Fibroblast of lung (primary cell): ENCODE measurements at regions not wholly inside any gene's neighbourhood (a gene's known extent, or its start where the extent isn't known, plus 50 kb on each side); places are given as distances from the start of the nearest gene placed in this dataset.

Experiments used
- DNase-seq, 2 donors: peaks; one replicate each; pipeline versions ENCODE4 v3.0.0 to v3.0.0-alpha.2; 2010; ENCODE audit warnings: low read depth in 2 of 2
- H2AFZ ChIP-seq: 2 replicates; pipeline ENCODE4 v1.5.1; 2012; ENCODE audit warnings: low read length, control low read depth, inconsistent platforms
- H3K27ac ChIP-seq: 2 replicates; pipeline ENCODE4 v1.5.1; 2011; ENCODE audit warnings: low read length, control low read depth; ENCODE audit not compliant: insufficient read depth
- H3K27me3 ChIP-seq: 2 replicates; pipeline ENCODE4 v1.5.1; 2011; ENCODE audit warnings: mild to moderate bottlenecking, low read length; ENCODE audit not compliant: control insufficient read depth, insufficient read depth
- H3K36me3 ChIP-seq: 2 replicates; pipeline ENCODE4 v1.5.1; 2011; ENCODE audit warnings: low read length; ENCODE audit not compliant: control insufficient read depth, insufficient read depth
- H3K4me1 ChIP-seq: 2 replicates; pipeline ENCODE4 v1.5.1; 2011; ENCODE audit warnings: low read length; ENCODE audit not compliant: control insufficient read depth, insufficient read depth; ENCODE audit errors: extremely low read depth
- H3K4me2 ChIP-seq: 2 replicates; pipeline ENCODE4 v1.5.1; 2011; ENCODE audit warnings: low read length, control low read depth; ENCODE audit not compliant: insufficient read depth; ENCODE audit errors: extremely low read depth
- H3K4me3 ChIP-seq, 4 experiments: fragments of 200-600 bp in 1 of 4; sonication (generic) in 1 of 4; replicated peaks in 1 of 4; 2 replicates each; pipeline ENCODE4 v1.5.1; 2011 to 2016; ENCODE audit warnings: low read length in 4 of 4, low read depth in 3 of 4, mild to moderate bottlenecking in 3 of 4, control low read depth in 2 of 4, inconsistent platforms in 1 of 4, mixed read lengths in 1 of 4; ENCODE audit not compliant: insufficient read depth in 1 of 4; ENCODE audit errors: control extremely low read depth in 1 of 4
- H3K79me2 ChIP-seq: 2 replicates; pipeline ENCODE4 v1.5.1; 2012; ENCODE audit warnings: mild to moderate bottlenecking, low read length, inconsistent platforms; ENCODE audit not compliant: control insufficient read depth, insufficient read depth
- H3K9ac ChIP-seq: 2 replicates; pipeline ENCODE4 v1.5.1; 2011; ENCODE audit warnings: mild to moderate bottlenecking, low read length, control low read depth; ENCODE audit not compliant: insufficient read depth
- H3K9me3 ChIP-seq: 2 replicates; pipeline ENCODE4 v1.5.1; 2012; ENCODE audit warnings: low read depth, low read length; ENCODE audit not compliant: control insufficient read depth, insufficient read depth
- H4K20me1 ChIP-seq: 2 replicates; pipeline ENCODE4 v1.5.1; 2011; ENCODE audit warnings: low read length; ENCODE audit not compliant: control insufficient read depth, insufficient read depth; ENCODE audit errors: extremely low read depth
- EZH2 ChIP-seq: IDR thresholded peaks from 2 replicates; pipeline ENCODE4 v1.5.1; 2012; ENCODE audit warnings: low read length, control low read depth, mild to moderate bottlenecking; ENCODE audit errors: missing control alignments
- TF ChIP-seq, protein P1 (sequence below), 2 donors: IDR thresholded peaks in 1 of 2; conservative IDR thresholded peaks in 1 of 2; 1 replicate in 1 of 2; 2 replicates in 1 of 2; pipeline ENCODE4 v1.5.1; 2011 to 2012; ENCODE audit warnings: low read length in 2 of 2, control low read depth in 1 of 2, inconsistent platforms in 1 of 2, low read depth in 1 of 2, mild to moderate bottlenecking in 1 of 2

DNA sequence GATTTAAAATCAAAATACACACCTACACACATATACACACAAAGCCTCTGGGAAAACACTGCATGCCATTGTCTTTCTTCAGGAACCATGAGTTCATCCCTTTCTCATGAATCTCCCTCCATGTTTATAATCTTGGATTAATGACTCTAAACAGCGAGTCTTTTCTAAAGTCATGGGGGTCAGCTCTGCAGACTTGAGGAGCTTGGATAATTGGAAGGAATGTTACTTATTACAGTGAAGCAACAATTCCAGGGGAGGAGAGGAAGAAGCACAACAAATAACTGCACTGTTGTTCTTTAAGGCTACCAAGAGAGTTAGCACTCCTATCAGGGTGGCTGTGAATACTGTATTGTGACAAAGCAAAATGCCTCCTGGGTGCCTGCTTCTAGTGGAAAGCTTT lies 444.7 kb downstream of the ANXA1 start:
- Histone ChIP-seq H3K9ac (no peak overlapping the region), H3K36me3 (no peaks in the 10 kb centered on the region), H3K4me2 (no peak overlapping the region), H2AFZ (no peak overlapping the region), H3K4me3 (no peak overlapping the region), H3K9me3 (no peaks in the 10 kb centered on the region), H4K20me1 (no peaks in the 10 kb centered on the region), H3K27ac (no peak overlapping the region), H3K79me2 (no peaks in the 10 kb centered on the region), H3K27me3 (no peaks in the 10 kb centered on the region), H3K4me1 (no peaks in the 10 kb centered on the region)
- DNase-seq: no peak
- TF ChIP-seq EZH2: no peak
- TF ChIP-seq, protein P1, sequence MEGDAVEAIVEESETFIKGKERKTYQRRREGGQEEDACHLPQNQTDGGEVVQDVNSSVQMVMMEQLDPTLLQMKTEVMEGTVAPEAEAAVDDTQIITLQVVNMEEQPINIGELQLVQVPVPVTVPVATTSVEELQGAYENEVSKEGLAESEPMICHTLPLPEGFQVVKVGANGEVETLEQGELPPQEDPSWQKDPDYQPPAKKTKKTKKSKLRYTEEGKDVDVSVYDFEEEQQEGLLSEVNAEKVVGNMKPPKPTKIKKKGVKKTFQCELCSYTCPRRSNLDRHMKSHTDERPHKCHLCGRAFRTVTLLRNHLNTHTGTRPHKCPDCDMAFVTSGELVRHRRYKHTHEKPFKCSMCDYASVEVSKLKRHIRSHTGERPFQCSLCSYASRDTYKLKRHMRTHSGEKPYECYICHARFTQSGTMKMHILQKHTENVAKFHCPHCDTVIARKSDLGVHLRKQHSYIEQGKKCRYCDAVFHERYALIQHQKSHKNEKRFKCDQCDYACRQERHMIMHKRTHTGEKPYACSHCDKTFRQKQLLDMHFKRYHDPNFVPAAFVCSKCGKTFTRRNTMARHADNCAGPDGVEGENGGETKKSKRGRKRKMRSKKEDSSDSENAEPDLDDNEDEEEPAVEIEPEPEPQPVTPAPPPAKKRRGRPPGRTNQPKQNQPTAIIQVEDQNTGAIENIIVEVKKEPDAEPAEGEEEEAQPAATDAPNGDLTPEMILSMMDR (conservative IDR thresholded peaks at IDR 0.05 in 1 of 2, IDR thresholded peaks at IDR 0.05 in 1 of 2; ENCODE audit: low read depth in 1 of 2, low read length in 2 of 2): no peak

DNA sequence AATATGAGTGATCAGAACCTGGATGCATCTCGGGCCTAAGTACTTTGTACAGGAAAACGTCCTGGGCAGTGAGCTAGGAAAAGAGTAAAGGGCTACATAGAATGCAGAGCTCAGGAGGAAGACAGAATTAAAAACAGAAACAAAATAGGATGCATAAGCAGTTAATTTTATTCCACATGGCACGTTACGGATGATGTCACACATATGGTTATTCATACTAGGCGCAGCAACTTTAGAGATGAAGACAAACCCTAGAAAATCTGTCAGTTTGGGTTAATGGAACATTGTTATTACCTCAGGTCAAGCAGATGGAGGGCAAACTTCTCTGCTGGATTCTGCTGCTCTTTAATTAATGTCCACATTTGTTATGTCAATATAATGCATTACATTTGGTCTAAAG lies 445.4 kb downstream of the ANXA1 start:
- Histone ChIP-seq H3K9me3 (no peaks in the 10 kb centered on the region), H3K4me1 (no peaks in the 10 kb centered on the region), H2AFZ (no peak overlapping the region), H3K4me3 (no peak overlapping the region), H3K27ac (no peak overlapping the region), H3K79me2 (no peaks in the 10 kb centered on the region), H3K27me3 (no peaks in the 10 kb centered on the region), H3K9ac (no peak overlapping the region), H3K4me2 (no peak overlapping the region), H3K36me3 (no peaks in the 10 kb centered on the region), H4K20me1 (no peaks in the 10 kb centered on the region)
- TF ChIP-seq, protein P1 (conservative IDR thresholded peaks at IDR 0.05 in 1 of 2, IDR thresholded peaks at IDR 0.05 in 1 of 2; ENCODE audit: low read depth in 1 of 2, low read length in 2 of 2): no peak
- no peak for TF ChIP-seq EZH2
- DNase-seq: no peak

DNA sequence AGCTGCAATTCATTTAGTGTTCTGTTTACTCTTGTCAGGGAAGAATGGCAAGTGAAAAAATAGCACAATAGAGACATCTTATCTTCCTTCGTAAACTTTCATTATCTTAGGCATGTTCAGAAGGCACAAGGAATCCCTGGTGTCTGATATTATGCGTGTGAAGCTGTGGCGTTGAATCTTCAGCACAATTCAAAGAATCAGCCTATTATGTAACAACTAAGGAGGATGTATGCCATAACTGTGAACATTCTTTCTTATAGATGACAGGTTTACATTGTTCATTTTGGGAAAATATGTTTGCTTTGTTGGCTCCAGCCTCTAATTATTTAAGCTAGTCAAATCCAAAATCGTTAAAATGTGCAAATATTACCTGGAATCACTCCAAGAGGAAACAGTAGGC lies 446.1 kb downstream of the ANXA1 start:
- no peaks in the 10 kb centered on the region for H3K27me3 ChIP-seq
- H3K4me3 ChIP-seq: no peak overlapping the region
- no peaks in the 10 kb centered on the region for H4K20me1 ChIP-seq
- H3K4me2 ChIP-seq: no peak overlapping the region
- no peak for TF ChIP-seq EZH2
- no peak overlapping the region for H3K9ac ChIP-seq
- no peak overlapping the region for H2AFZ ChIP-seq
- no peaks in the 10 kb centered on the region for H3K9me3 ChIP-seq
- no peak overlapping the region for H3K27ac ChIP-seq
- no peaks in the 10 kb centered on the region for H3K36me3 ChIP-seq
- H3K79me2 ChIP-seq: no peaks in the 10 kb centered on the region
- DNase-seq: no peak
- no peaks in the 10 kb centered on the region for H3K4me1 ChIP-seq

DNA sequence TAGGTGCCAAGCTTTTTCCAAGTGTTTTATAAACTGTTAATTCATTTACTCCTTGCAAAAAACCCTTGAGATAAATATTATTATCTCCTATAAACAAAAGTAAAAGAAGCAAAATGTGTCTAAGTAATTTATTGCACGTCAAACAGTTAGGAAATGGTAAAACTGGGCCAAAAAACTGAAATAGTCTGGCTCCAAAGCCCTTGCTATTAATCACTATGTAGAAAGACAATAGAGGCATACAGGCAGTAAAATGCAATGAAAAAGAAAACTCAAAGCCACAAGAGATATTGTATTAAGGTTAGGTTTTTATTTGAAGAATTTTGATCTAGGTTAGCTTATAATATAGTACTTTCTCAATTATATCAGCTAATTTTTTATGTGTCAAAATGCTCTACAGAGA lies 457.7 kb downstream of the ANXA1 start:
- H3K4me1 ChIP-seq: no peaks in the 10 kb centered on the region
- no peaks in the 10 kb centered on the region for H3K27me3 ChIP-seq
- H3K27ac ChIP-seq: no peak overlapping the region
- no peak overlapping the region for H3K4me3 ChIP-seq
- no peaks in the 10 kb centered on the region for H4K20me1 ChIP-seq
- DNase-seq: peak in 1 of 2 donors; percentile 54
- H2AFZ ChIP-seq: no peak overlapping the region
- H3K79me2 ChIP-seq: no peaks in the 10 kb centered on the region
- no peak overlapping the region for H3K9ac ChIP-seq
- no peak overlapping the region for H3K4me2 ChIP-seq
- TF ChIP-seq, protein P1 (conservative IDR thresholded peaks at IDR 0.05 in 1 of 2, IDR thresholded peaks at IDR 0.05 in 1 of 2; ENCODE audit: low read depth in 1 of 2, low read length in 2 of 2): no peak
- no peak for TF ChIP-seq EZH2
- H3K9me3 ChIP-seq: no peaks in the 10 kb centered on the region
- H3K36me3 ChIP-seq: no peaks in the 10 kb centered on the region
